Right forelimb (tissue), 1 donor: ENCODE measurements at regions not wholly inside any gene's neighbourhood (a gene's known extent, or its start where the extent isn't known, plus 50 kb on each side); places are given as distances from the start of the nearest gene placed in this dataset.

Experiments used
- DNase-seq: peaks from one replicate; pipeline ENCODE4 v3.0.0-alpha.2; 2018

DNA sequence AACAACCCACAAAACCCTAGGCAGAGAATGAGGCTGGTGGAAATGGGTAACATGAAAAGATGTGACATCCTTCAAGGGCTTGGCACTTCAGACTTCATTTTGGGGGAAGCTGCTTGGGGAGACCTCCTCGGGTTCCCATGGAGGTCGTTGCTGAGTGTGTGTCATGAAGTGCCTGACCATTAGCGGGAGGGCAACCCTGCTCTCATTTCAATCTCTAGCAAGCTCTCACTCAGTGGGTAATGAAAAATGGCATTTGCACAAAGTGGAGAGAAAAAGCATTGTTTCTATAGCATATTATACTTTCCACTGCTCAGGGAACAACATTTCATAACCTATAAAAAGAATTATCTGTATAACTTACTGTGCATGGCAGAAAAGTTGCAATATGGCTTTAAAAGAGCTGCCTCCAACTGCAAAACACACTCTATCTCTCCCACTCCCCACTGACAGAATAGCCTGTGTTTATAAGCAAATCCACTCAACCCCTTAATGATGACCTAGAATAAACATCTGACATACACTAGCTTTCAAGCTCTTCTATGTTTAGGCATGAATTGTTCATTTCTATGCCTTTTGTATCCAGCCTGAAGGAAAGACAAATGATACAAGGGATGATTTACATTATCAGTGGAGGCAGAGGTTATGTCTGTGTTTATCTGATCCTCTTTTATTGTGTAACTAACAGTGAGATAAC lies 357.2 kb downstream of the ZSWIM6 start:
- no peak for DNase-seq

DNA sequence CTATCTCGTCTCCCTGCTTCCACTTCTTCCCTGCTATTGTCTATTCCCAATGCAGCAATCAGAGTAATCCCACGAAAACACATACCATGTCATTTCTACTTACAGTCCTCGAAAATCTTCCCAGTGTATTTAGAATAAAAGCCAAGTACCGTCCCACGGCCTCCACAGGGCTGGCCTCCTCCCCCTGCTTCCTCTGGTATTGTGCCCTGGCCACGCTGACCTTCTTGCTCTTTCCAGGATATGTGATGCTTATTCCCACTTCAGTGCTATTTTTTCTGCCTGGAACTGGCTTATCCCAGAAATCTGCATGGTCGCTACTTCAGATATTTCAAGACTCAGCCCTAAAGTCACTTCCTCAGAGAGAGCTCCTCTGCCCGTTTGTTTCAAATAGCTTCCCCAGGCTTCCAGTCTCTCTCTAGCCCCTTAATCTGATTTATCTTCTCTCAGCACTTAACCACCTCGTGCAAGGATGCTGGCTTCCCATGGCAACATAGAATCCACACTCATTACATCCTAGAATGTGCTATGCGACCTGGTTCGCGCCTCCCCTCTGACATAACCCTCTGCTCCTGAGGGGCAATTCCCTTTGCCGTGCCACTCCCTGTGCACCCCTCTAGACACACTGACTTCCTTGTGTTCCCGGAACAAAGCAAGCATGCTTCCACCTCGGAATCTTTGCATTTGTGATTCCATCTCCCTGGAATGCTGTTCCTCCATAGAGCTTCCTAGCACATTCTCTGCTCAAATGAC lies 365.9 kb downstream of the ZSWIM6 start:
- no peak for DNase-seq

DNA sequence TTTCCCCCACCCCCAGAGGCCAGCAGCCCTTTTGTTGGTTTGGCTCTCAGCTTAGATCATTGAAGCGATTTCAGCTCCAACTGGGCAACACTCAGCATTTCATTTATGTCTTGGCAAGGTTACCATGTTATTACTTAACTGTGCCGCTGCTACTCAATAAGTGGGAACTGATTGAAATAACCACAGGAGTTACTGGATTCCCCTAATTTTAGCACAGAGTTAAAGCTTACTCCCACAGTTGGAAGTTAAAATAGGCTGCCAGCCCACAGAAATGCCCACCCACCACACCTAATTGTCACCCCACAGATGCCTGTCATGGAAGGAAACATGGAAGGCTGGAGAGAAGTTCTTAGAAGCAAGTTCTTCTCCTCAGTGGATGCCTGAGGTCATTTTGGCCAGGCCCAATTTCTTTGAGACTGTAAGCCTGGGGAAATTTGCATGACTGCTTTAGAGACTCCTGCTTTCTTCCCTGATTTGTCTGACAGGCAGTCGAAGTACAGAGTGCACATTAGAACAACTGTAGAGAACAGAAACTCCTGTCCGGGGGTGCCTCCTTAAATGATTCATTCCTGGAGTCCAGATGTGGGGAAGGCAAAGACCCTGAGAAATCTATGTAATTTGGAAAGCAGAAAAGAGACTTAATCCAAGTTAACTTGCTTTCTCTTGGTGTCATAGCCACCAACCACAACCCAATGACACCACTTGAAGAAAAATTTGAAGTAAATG lies 370.0 kb downstream of the ZSWIM6 start:
- no peak for DNase-seq

DNA sequence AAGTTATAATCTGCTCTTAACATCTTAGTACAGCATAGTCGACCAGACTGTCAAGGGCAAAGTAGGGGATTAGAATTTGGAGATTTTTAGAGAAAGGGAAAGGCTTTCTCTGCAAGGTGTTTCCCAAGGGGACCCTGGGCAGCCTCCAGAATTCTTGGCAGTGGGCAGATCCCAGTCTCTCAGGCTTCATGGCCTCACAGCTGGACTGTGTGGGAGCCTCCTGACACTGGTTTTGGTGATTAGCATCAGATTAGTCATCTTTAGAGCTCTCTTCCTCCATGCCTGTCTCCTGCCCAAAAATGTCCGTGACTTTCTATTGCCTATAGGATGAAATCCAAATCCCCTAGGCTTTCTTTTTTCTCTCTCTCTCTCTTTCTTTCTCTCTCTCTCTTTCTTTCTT lies 370.7 kb downstream of the ZSWIM6 start:
- no peak for DNase-seq

DNA sequence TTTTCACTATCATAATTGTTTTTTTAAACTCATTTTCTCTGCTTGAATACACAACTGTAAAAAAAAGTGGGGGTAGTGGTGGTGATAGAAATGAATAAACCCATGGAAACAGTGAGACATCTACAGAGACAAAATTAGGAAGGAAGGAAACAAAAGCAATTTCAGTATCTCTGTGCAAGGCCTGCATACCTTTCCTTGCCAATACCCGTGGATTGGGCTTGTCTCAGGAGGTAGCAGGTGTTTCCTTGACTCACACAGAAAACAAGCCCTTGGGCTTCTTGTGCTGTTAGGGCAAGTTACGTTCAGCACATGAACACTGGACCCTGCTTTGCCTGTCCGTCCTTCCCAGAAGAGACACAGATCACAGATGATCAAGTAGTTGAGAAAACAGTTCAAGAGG lies 372.2 kb downstream of the ZSWIM6 start:
- DNase-seq = no peak

DNA sequence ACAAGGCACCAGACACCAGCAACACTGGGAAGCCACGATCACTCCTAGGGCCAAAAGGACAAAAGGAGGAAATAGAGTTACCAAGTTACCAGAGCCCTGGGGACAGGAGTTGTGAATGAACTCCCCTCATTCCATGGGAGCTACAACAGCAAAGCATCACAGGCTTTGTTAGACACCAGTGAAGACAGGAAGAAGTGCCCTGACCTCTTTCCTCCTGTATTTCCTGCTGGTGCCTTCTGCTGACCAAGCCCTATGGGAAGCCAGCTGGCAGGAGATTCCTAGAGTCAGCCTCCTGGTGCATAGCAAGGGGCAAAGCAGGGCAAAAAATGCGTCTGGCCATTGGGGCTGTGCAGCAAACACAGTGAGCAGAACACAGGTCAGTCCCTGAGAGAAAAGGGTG lies 374.7 kb downstream of the ZSWIM6 start:
- no peak for DNase-seq

DNA sequence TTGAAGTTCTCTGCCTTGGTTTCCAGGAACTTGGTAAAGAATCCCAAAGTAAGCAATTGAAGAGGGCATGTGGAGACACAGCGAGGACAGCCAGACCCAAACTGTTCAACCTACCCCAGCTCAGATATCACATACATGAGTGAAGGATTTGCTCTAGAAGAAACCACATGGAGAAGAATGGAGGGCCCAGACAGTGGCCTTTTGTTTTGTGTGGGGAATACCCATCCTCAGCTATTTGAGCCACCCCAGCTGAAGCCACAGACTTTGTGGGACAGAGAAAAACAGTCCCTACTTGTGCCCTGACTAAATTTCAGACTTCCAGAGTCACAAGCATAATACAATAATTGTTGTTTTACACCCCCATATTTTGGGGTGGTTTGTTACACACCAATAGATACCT lies 387.1 kb downstream of the ZSWIM6 start:
- no peak for DNase-seq

DNA sequence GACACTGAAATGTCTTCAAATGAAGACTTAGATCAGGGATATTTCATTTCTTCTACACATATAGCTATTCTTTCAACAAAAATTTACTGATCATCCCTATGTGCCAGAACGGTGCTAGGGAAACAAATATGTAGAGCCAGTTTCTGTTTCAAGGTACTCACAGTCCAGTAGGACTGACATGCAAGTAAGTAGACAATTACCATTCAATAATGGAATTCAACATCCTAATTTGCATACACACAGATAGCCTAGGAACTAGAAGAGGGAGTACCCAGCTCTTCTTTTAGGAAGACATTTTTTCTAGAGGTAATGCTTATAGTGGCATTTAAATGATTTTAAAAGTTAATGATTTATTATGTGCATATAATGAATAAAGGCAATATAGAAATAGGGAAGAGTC lies 388.8 kb downstream of the ZSWIM6 start:
- no peak for DNase-seq

DNA sequence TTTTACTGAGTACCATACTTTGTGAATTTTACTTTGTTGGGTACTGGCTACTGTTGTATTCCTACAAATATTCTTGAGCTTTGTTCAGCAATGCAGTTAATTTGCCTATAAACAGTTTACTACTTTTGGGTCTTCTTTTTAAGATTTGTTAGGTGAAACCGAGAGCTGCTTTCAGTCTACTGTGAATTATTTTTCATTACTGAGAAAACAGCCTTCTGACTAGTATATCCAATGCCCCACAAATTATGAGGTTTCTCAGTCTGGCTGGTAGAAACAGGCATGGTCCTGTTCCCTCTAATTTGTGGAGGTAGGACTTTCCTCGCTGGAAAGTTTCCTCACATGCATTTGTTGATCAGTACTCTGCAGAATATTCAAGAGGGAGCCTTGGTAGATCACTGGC lies 392.0 kb downstream of the ZSWIM6 start:
- DNase-seq = no peak

DNA sequence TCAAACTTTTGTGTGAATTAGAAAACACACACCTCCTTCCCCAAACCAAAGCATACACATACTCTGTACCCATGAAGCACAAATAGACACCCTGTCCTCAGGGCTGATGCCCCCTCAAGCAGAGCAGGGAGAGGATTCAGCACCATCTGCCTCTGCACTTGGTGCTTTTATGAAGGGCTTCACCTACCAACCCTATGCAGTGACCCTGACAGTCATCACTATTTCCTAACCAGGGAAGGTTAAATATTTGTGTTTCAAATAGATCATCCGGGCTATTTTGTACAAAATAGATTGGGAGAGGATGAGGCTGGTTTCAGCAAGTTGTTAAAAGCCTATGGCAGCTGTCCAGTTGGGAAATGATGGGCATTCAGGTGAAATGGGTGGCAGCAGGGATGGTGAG lies 396.2 kb downstream of the ZSWIM6 start:
- no peak for DNase-seq

DNA sequence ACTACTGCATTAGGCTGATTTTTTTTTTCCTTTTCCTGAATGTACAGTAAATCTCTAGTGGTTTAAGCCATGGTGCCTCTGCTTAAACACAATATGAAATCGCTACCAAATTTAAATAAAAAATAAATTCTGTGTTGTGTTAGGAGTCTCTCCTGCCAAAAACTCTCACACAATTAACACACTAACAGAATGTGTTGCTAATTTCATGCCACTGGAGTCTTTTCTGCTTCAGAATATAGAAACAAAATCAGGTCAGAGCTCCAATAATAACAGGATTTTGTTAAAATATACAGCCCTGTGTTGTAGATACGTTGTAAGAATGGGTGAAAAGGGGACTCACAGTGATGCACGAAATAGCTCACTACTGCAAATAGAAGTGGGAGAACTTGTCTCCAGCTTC lies 398.8 kb downstream of the ZSWIM6 start:
- DNase-seq = no peak

DNA sequence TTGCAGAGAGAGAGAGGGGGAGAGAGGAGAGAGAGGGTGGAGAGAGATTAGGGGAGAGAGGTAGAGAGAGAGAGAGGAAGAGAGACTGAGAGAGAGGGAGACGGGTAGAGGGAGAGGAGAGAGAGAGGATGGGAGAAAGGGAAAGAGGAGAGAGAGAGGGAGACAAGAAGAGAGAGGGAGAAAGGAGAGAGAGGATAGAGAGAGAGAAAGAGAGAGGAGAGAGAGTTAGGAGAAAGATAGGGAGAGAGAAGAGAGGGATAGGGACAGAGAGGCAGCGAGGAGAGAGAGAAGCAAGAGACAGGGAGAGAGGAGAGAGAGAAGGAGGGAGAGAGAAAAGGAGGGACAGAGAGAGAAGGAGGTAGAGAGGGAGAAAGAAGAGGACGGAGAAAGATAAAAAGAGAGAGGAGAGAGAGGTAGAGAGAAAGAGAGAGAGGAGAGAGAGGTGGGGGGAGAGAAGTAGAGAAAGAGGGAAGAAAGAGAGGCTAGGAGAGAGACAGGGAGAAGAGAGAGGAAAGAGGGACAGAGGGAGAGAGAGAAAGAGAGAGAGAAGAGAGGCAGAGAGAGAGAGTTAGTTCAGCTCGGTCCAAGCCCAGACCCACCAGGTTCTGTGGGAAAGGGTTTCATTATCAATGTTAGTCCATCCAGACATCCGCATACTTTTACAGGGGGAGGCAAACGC lies 399.3 kb downstream of the ZSWIM6 start:
- DNase-seq = no peak

DNA sequence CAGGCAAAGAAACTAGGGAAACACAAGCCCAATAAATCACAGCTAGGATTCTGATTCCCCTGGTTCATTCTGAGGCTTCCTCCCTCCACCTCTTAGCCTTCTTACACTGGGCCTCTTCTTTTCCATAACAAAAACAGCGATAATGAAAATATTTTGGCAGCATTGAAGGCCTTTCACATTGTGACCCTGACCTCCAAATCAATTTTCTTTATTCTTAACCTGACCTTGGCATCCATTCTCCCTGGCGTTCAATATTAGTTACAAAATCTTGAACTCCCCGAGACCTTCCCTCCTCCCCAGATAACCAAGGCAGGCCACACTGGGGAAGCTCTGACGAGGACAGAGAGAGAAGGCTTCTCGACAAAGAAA lies 399.9 kb downstream of the ZSWIM6 start:
- DNase-seq = no peak

DNA sequence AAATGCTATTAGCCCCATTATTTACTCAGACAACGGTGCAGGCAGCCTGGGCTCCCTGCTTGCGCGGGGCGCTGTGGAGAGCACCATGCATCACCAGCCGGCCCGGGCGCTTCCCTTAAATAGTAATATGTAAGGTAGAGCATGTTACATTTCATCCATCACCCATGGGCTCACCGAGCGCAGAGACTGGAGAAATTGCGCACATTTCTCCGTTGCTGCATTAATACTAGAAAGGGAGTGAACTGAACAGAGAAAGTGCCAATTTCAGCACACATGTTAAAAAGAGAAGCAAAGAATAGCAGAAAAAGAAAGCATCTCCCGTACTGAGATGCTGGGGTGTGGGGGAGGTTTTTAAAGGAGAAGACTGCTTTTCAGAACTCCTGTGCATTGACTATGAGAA lies 400.3 kb downstream of the ZSWIM6 start:
- no peak for DNase-seq

DNA sequence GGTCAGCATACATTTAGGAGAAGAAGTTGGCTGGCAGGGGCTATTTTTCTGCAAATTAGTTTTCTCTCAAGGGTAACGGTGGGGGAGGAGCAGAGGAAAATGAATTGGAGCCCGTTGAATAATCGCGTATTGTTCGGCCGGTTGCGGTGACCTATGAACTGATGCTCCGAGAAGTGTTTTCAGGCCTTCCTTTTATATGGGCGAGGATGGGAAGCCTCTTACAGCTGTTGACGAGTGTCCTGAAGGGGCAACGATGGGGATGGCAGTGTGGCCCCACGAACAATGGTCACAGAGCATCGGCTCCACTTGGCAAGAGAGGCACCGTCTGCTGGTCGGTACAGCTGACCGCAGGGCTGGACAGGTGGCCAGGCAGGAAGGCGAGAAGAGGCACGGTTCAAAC lies 400.7 kb downstream of the ZSWIM6 start:
- DNase-seq = no peak

DNA sequence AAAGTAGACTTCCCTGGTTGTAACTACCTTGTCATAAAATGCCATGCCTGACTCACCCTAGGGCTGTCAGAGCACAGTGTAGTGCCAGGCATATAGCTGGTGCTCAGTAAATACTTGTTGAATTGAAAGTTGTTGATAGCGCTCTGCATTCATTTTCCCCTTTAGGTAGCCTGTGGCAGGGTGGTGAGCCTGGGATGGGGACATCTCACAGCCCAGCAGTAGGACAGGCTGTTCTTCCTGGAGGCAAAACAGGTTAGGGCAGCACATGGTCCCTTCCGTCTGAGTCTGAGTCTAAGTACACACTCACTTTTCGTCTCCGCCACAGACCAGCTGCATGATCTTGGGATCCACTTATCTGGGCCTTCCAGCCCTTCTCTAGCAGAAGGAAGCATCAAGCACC lies 401.9 kb downstream of the ZSWIM6 start:
- no peak for DNase-seq

DNA sequence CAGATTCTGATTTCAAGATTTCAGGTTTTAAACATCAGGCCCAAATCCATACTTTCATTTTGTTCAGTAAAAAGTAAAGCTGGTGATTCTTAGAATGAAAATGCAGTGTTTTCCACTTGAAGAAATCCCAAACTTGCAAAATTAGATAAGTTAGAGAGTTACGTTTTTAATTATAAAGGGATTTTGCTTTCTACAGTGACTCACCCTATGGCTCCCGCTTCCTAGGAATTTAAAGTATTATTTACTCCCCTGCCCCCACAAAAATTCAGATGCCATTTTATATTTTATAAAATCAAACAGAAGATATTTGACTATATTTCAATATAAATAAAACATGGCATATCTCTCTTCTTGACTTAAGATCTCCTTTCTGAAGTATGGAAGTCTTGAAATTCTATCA lies 402.9 kb downstream of the ZSWIM6 start:
- DNase-seq = no peak

DNA sequence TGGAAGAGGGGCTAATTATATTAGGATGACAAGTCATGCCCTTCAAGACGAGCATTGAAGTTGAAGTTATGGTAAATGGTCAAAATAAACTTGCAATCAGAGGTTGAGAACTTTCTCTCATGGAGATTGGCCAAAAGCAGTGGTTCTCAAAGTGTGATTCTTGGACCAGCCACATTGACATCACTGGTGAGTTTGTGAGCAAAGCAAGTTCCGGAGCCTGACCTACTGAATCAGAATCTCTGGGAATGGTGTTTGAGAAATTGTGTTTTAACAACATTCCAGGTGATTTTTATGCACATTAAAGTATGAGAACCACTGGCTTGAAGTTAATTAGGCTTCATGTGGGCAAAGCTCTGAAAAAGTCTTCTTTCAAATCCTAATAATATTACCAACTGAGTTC lies 403.5 kb downstream of the ZSWIM6 start:
- no peak for DNase-seq

DNA sequence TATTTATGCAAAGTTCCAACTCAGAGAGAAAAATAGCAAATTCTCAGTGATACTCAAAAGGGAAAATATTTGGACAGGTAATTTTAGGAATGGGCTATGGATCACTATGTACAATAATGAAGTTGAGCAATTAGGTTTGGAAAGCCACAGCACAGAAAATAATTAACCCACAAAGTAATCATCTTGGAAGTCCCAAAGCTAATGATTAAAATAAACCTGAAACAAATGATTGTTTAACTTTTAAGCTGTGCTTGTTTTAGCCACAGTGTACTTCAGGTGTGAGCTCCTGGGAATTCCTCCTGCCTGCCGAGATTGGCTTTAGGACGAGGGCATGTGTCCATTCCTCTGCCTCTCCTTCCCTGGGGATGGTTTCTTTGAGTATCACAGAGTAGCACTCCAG lies 403.9 kb downstream of the ZSWIM6 start:
- DNase-seq = no peak

DNA sequence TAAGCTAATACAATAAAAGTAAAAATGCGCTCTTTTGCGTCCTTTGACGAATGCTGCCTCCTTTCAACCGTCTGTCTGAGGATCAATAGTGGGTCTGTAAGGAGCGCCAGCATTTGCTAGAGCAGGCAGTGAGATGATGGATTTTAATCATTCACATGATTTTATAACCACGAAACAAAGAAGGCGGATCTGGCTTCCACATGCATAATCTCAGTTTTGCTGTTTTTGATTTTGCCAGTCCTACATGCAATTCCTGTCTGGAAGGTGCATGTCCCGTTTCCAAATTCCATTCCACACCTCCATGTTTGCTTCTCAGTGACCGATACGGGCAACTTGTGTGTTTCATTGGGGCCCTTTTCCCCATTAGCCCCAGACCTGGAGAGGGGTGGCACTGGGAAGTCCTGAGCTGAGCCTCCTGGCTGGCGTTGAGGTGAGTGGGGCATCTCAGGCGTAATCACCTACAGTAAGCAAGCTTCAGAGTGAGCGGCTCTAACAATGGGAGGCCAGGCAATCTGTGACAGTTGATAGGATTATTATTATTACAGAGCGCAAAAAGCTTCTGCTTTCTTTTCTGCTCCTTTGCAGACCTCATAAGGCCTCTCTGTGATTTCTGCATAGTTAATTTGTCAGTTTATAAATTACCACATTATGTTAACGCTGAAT lies 405.4 kb downstream of the ZSWIM6 start:
- DNase-seq = no peak

DNA sequence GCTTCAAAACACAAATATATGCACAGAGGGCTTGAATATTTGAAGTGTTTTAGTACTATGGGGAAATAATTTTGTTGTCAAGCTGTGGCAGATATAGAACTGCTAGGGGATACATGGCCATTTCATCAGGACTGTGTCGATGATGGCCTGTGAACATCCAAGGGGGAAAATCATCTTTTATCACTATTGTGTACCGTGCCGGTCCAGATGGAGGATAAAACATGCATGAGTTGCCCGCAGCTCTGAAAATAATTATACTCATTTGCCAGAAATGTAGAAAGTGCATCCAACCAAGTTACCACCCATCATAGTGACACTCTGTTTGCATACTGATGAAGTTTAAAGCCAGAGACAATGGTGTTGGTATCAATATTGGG lies 405.9 kb downstream of the ZSWIM6 start:
- no peak for DNase-seq

DNA sequence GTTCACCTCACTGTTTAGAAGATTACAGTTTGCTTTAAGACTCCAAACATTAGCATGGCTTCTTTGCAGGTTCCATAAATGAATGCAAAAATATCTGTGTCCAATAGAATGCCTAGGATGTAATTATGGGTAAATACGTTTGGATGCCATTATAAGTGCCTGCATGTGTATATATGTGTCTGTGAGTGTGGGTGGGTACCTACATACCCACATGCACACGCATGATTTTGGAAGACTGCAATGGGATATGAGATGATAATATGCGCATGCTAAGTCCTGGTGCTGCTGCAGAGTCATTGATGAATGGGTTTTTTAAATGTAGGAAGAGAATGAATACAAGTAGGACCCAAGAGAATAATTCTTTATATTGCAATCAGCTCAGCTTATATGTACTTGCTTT lies 406.4 kb downstream of the ZSWIM6 start:
- no peak for DNase-seq
